GM12878 (cell line): ENCODE measurements at regions not wholly inside any gene's neighbourhood (a gene's known extent, or its start where the extent isn't known, plus 50 kb on each side); places are given as distances from the start of the nearest gene placed in this dataset.

ENCODE experiments used
- ATF7 ChIP-seq: fragments of 450-650 bp; IDR thresholded peaks from 2 replicates; pipeline ENCODE4 v1.6.1; 2016; ENCODE audit warnings: low read depth, mild to moderate bottlenecking
- BACH1 ChIP-seq: fragments of 450-650 bp; IDR thresholded peaks from 2 replicates; pipeline ENCODE4 v1.6.1; 2017; ENCODE audit warnings: mild to moderate bottlenecking, borderline replicate concordance
- DPF2 ChIP-seq: fragments of 450-650 bp; IDR thresholded peaks from 2 replicates; pipeline ENCODE4 v1.6.1; 2017; ENCODE audit warnings: mild to moderate bottlenecking
- EED ChIP-seq: sonication (generic); IDR thresholded peaks from 2 replicates; pipeline ENCODE4 v1.6.1; 2016; ENCODE audit warnings: antibody characterized with exemption, low read depth
- EP300 ChIP-seq, 2 experiments: fragments of 150-350 bp in 1 of 2; IDR thresholded peaks; 2 replicates each; pipeline ENCODE4 v1.6.1; 2011 to 2012; ENCODE audit warnings: low read depth in 2 of 2, low read length in 2 of 2, borderline replicate concordance in 1 of 2, improper control_type of control experiment in 1 of 2, inconsistent platforms in 1 of 2; ENCODE audit not compliant: control insufficient read depth in 1 of 2
- IKZF1 ChIP-seq: fragments of 450-650 bp; conservative IDR thresholded peaks from 2 replicates; pipeline ENCODE4 v1.6.1; 2017; ENCODE audit warnings: antibody characterized with exemption, mild to moderate bottlenecking
- IKZF2 ChIP-seq, 2 experiments: fragments of 450-650 bp; IDR thresholded peaks; 2 replicates each; pipeline ENCODE4 v1.6.1; 2017; ENCODE audit warnings: mild to moderate bottlenecking in 2 of 2, moderate library complexity in 2 of 2
- MEF2B ChIP-seq: fragments of 450-650 bp; IDR thresholded peaks from 2 replicates; pipeline ENCODE4 v1.6.1; 2018; ENCODE audit warnings: mild to moderate bottlenecking, moderate library complexity; ENCODE audit not compliant: partially characterized antibody, poor library complexity, severe bottlenecking
- MYC ChIP-seq: IDR thresholded peaks from 2 replicates; pipeline ENCODE4 v1.6.1; 2011; ENCODE audit warnings: mild to moderate bottlenecking, low read length, moderate library complexity, inconsistent platforms; ENCODE audit not compliant: insufficient read depth, insufficient replicate concordance, insufficient read length, severe bottlenecking
- NBN ChIP-seq: fragments of 450-650 bp; IDR thresholded peaks from 2 replicates; pipeline ENCODE4 v1.6.1; 2016
- PAX5 ChIP-seq: IDR thresholded peaks from 2 replicates; pipeline ENCODE4 v1.6.1; 2011; ENCODE audit warnings: low read depth, low read length, borderline replicate concordance
- PAX8 ChIP-seq: fragments of 450-650 bp; IDR thresholded peaks from 2 replicates; pipeline ENCODE4 v1.6.1; 2017; ENCODE audit warnings: mild to moderate bottlenecking, moderate library complexity
- POLR2AphosphoS5 ChIP-seq: IDR thresholded peaks from 2 replicates; pipeline ENCODE4 v1.6.1; 2011; ENCODE audit warnings: mild to moderate bottlenecking, low read length, inconsistent platforms
- POU2F2 ChIP-seq: IDR thresholded peaks from 3 replicates; pipeline ENCODE4 v1.6.1; 2011; ENCODE audit warnings: low read depth, mild to moderate bottlenecking, low read length, borderline replicate concordance
- RAD51 ChIP-seq: fragments of 450-650 bp; IDR thresholded peaks from 2 replicates; pipeline ENCODE4 v1.6.1; 2016; ENCODE audit warnings: moderate library complexity, mild to moderate bottlenecking, inconsistent platforms
- SMC3 ChIP-seq: IDR thresholded peaks from 2 replicates; pipeline ENCODE4 v1.6.1; 2011; ENCODE audit warnings: low read length, improper control_type of control experiment, borderline replicate concordance
- SP1 ChIP-seq: IDR thresholded peaks from one replicate; pipeline ENCODE4 v1.6.1; 2011; ENCODE audit warnings: low read depth, low read length
- ZBED1 ChIP-seq: IDR thresholded peaks from 2 replicates; pipeline ENCODE4 v1.6.1; 2016; ENCODE audit warnings: borderline replicate concordance
- ZNF217 ChIP-seq: fragments of 450-650 bp; IDR thresholded peaks from 2 replicates; pipeline ENCODE4 v1.6.1; 2017; ENCODE audit warnings: antibody characterized with exemption, mild to moderate bottlenecking
- ZSCAN29 ChIP-seq: fragments of 450-650 bp; IDR thresholded peaks from 2 replicates; pipeline ENCODE4 v1.6.1; 2017; ENCODE audit warnings: mild to moderate bottlenecking, moderate library complexity
- TF ChIP-seq, protein P1 (sequence below): fragments of 450-650 bp; IDR thresholded peaks from 2 replicates; pipeline ENCODE4 v1.6.1; 2017; ENCODE audit warnings: mild to moderate bottlenecking, low read depth, inconsistent platforms; ENCODE audit not compliant: poor library complexity, severe bottlenecking
- TF ChIP-seq, protein P2 (sequence below): fragments of 450-650 bp; IDR thresholded peaks from 2 replicates; pipeline ENCODE4 v1.6.1; 2016; ENCODE audit warnings: mild to moderate bottlenecking
- TF ChIP-seq, protein P3 (sequence below): fragments of 450-650 bp; IDR thresholded peaks from 2 replicates; pipeline ENCODE4 v1.6.1; 2017; ENCODE audit warnings: low read depth, mild to moderate bottlenecking, moderate library complexity
- TF ChIP-seq, protein P4 (sequence below): fragments of 450-650 bp; IDR thresholded peaks from 2 replicates; pipeline ENCODE4 v1.6.1; 2014; ENCODE audit warnings: mild to moderate bottlenecking

DNA sequence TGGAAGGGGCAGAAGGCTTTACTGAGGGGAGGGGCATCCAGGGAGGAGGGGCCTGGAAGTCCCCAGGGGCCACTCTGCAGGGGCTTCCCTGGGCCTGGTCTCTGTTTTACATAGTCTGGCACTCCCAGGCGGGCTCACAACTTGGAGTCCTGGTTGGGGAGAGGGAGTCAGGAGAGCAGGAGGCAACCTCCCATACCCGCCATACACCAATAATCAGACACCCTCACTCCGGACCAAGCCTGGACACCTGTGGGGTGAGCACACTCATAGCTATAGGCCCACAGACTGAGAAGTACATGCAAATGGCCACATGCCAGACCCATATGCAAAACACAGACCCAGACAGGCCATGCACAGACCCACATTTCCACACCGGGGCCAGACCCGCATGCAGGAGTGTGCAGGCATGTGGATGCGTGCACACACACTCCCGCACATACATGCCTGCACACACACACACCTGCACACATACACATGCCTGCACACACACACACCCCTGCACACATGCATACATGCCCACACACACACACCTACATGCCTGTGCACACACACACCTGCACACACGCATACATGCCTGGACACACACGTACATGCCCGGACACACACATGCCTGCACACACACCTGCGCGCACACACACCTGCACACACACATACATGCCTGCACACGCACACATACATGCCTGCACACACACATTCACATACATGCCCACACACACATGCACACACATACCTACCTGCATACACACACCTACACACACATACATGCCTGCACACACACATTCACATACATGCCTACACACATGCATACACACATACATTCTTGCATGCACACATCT lies 89.5 kb upstream of the RUNX3 start (continued):
- peak; percentile 50 for TF ChIP-seq SP1
- TF ChIP-seq PAX5 = peak; percentile 69; the same call in 1 of the 2 replicates
- peak; percentile 20; the same call in 1 of the 2 replicates for TF ChIP-seq SMC3
- TF ChIP-seq POLR2AphosphoS5 = peak; percentile 82
- TF ChIP-seq, protein P1, sequence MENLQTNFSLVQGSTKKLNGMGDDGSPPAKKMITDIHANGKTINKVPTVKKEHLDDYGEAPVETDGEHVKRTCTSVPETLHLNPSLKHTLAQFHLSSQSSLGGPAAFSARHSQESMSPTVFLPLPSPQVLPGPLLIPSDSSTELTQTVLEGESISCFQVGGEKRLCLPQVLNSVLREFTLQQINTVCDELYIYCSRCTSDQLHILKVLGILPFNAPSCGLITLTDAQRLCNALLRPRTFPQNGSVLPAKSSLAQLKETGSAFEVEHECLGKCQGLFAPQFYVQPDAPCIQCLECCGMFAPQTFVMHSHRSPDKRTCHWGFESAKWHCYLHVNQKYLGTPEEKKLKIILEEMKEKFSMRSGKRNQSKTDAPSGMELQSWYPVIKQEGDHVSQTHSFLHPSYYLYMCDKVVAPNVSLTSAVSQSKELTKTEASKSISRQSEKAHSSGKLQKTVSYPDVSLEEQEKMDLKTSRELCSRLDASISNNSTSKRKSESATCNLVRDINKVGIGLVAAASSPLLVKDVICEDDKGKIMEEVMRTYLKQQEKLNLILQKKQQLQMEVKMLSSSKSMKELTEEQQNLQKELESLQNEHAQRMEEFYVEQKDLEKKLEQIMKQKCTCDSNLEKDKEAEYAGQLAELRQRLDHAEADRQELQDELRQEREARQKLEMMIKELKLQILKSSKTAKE = peak; percentile 97
- no peak for TF ChIP-seq RAD51
- TF ChIP-seq MYC = peak; percentile 56
- peak; percentile 70; the same call in 1 of the 2 replicates for TF ChIP-seq EED
- TF ChIP-seq MEF2B = peak; percentile 95
- TF ChIP-seq EP300 (IDR thresholded peaks at IDR 0.05; ENCODE audit: borderline replicate concordance in 1 of 2, control insufficient read depth in 1 of 2, low read depth in 2 of 2, low read length in 2 of 2) = peak in 1 of 2 experiments; percentile 57; a peak in 1 of 4 replicates
- peak; percentile 47; the same call in 1 of the 2 replicates for TF ChIP-seq DPF2
- peak; percentile 99 for TF ChIP-seq POU2F2
- peak; percentile 53 to 61; a peak in 3 of 4 replicates for TF ChIP-seq IKZF2 (IDR thresholded peaks at IDR 0.05)
- peak; percentile 64 for TF ChIP-seq IKZF1
- TF ChIP-seq ATF7 = peak; percentile 33; the same call in 1 of the 2 replicates
- peak; percentile 22; the same call in 1 of the 2 replicates for TF ChIP-seq ZNF217
- TF ChIP-seq, protein P2, sequence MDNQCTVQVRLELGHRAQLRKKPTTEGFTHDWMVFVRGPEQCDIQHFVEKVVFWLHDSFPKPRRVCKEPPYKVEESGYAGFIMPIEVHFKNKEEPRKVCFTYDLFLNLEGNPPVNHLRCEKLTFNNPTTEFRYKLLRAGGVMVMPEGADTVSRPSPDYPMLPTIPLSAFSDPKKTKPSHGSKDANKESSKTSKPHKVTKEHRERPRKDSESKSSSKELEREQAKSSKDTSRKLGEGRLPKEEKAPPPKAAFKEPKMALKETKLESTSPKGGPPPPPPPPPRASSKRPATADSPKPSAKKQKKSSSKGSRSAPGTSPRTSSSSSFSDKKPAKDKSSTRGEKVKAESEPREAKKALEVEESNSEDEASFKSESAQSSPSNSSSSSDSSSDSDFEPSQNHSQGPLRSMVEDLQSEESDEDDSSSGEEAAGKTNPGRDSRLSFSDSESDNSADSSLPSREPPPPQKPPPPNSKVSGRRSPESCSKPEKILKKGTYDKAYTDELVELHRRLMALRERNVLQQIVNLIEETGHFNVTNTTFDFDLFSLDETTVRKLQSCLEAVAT = peak; percentile 18; the same call in 1 of the 2 replicates
- TF ChIP-seq ZBED1 = peak; percentile 72; the same call in 1 of the 2 replicates
- 0 out of 2 replicates have a peak, but pooled peaks have one; percentile 25 for TF ChIP-seq ZSCAN29
- TF ChIP-seq, protein P3, sequence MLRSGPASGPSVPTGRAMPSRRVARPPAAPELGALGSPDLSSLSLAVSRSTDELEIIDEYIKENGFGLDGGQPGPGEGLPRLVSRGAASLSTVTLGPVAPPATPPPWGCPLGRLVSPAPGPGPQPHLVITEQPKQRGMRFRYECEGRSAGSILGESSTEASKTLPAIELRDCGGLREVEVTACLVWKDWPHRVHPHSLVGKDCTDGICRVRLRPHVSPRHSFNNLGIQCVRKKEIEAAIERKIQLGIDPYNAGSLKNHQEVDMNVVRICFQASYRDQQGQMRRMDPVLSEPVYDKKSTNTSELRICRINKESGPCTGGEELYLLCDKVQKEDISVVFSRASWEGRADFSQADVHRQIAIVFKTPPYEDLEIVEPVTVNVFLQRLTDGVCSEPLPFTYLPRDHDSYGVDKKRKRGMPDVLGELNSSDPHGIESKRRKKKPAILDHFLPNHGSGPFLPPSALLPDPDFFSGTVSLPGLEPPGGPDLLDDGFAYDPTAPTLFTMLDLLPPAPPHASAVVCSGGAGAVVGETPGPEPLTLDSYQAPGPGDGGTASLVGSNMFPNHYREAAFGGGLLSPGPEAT = peak; percentile 61; the same call in 1 of the 2 replicates
- TF ChIP-seq BACH1 = peak; percentile 35; the same call in 1 of the 2 replicates
- peak; percentile 84; the same call in 1 of the 2 replicates for TF ChIP-seq PAX8
- TF ChIP-seq, protein P4, sequence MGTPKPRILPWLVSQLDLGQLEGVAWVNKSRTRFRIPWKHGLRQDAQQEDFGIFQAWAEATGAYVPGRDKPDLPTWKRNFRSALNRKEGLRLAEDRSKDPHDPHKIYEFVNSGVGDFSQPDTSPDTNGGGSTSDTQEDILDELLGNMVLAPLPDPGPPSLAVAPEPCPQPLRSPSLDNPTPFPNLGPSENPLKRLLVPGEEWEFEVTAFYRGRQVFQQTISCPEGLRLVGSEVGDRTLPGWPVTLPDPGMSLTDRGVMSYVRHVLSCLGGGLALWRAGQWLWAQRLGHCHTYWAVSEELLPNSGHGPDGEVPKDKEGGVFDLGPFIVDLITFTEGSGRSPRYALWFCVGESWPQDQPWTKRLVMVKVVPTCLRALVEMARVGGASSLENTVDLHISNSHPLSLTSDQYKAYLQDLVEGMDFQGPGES = 0 out of 2 replicates have a peak, but pooled peaks have one; percentile 12
- TF ChIP-seq NBN = 0 out of 2 replicates have a peak, but pooled peaks have one; percentile 79
